Stimulated activated CD8-positive, alpha-beta memory T cell treated with anti-CD3 and anti-CD28 coated beads, Interleukin-15, amount 100 ng/mL, for 48 hours (primary cell): ENCODE measurements at regions not wholly inside any gene's neighbourhood (a gene's known extent, or its start where the extent isn't known, plus 50 kb on each side); places are given as distances from the start of the nearest gene placed in this dataset.
A peak's percentile ranks its signal among the peaks of the same experiment; 100 is the strongest.

Experiments used
- DNase-seq, 2 donors: peaks; one replicate each; pipeline ENCODE4 v3.0.0-alpha.2; 2020; ENCODE audit warnings: low read depth in 2 of 2

GRCh38 chr2:30310371-30310770, 79.0 kb downstream of the LBH start:
- no peak for DNase-seq

- DNase-seq = no peak
Observed at GRCh38 chr2:30310955-30311354, 79.6 kb downstream of the LBH start.

- DNase-seq = no peak
Observed at GRCh38 chr2:30311711-30312110, 80.4 kb downstream of the LBH start.

GRCh38 chr2:30312916-30313315, 81.6 kb downstream of the LBH start:
- DNase-seq = no peak

- no peak for DNase-seq
Observed at GRCh38 chr2:30314981-30315380, 83.6 kb downstream of the LBH start.

GRCh38 chr2:30315391-30316063, 84.2 kb downstream of the LBH start:
- no peak for DNase-seq

GRCh38 chr2:30316408-30316807, 85.1 kb downstream of the LBH start:
- DNase-seq = no peak

- no peak for DNase-seq
Observed at GRCh38 chr2:30318987-30319782, 87.9 kb downstream of the LBH start.

GRCh38 chr2:30321466-30321865, 90.1 kb downstream of the LBH start:
- no peak for DNase-seq

GRCh38 chr2:30323499-30323898, 92.2 kb downstream of the LBH start:
- DNase-seq = no peak

- DNase-seq = no peak
Observed at GRCh38 chr2:30324245-30324908, 93.0 kb downstream of the LBH start.

GRCh38 chr2:30325600-30326328, 94.4 kb downstream of the LBH start:
- DNase-seq = no peak

- DNase-seq = no peak
Observed at GRCh38 chr2:30326497-30326896, 95.2 kb downstream of the LBH start.

- no peak for DNase-seq
Observed at GRCh38 chr2:30331038-30331437, 99.7 kb downstream of the LBH start.

GRCh38 chr2:30331869-30332268, 100.5 kb downstream of the LBH start:
- no peak for DNase-seq

- DNase-seq = no peak
Observed at GRCh38 chr2:30332791-30333453, 101.6 kb downstream of the LBH start.

- DNase-seq = no peak
Observed at GRCh38 chr2:30334762-30335363, 103.5 kb downstream of the LBH start.

- no peak for DNase-seq
Observed at GRCh38 chr2:30336084-30336483, 104.8 kb downstream of the LBH start.

GRCh38 chr2:30336978-30337841, 105.9 kb downstream of the LBH start:
- DNase-seq = peak in 1 of 2 donors; percentile 46

- no peak for DNase-seq
Observed at GRCh38 chr2:30338475-30338874, 107.1 kb downstream of the LBH start.
